Neural progenitor cell (in vitro differentiated cells): ENCODE measurements at regions not wholly inside any gene's neighbourhood (a gene's known extent, or its start where the extent isn't known, plus 50 kb on each side); places are given as distances from the start of the nearest gene placed in this dataset.

Source experiments
- DNase-seq: peaks from one replicate; pipeline ENCODE4 v3.0.0-alpha.2; 2016; ENCODE audit warnings: low spot score
- H2AFZ ChIP-seq: fragments of 200-600 bp; sonication (generic); replicated peaks from 2 replicates; pipeline ENCODE4 v1.6.1; 2016; ENCODE audit warnings: antibody characterized with exemption
- H3F3A ChIP-seq: fragments of 200-600 bp; sonication (generic); 2 replicates; pipeline ENCODE4 v1.6.1; 2016; ENCODE audit warnings: antibody characterized with exemption, low read depth
- H3K27ac ChIP-seq: fragments of 200-600 bp; sonication (generic); 2 replicates; pipeline ENCODE4 v1.5.1; 2016; ENCODE audit warnings: mild to moderate bottlenecking
- H3K27me3 ChIP-seq: fragments of 200-600 bp; sonication (generic); 2 replicates; pipeline ENCODE4 v1.6.1; 2016; ENCODE audit warnings: mild to moderate bottlenecking, moderate library complexity
- H3K36me3 ChIP-seq: fragments of 200-600 bp; sonication (generic); 2 replicates; pipeline ENCODE4 v1.5.1; 2016
- H3K4me1 ChIP-seq: fragments of 200-600 bp; sonication (generic); 2 replicates; pipeline ENCODE4 v1.6.1; 2016; ENCODE audit warnings: mixed run types
- H3K4me2 ChIP-seq: fragments of 200-600 bp; sonication (generic); 2 replicates; pipeline ENCODE4 v1.6.1; 2016
- H3K4me3 ChIP-seq: fragments of 200-600 bp; sonication (generic); 2 replicates; pipeline ENCODE4 v1.5.1; 2016
- H3K79me2 ChIP-seq: fragments of 200-600 bp; sonication (generic); 2 replicates; pipeline ENCODE4 v1.6.1; 2016; ENCODE audit warnings: low read depth
- H3K9ac ChIP-seq: fragments of 200-600 bp; sonication (generic); 2 replicates; pipeline ENCODE4 v1.6.1; 2016
- H3K9me3 ChIP-seq: fragments of 200-600 bp; sonication (generic); 2 replicates; pipeline ENCODE4 v1.5.1; 2016; ENCODE audit warnings: low read depth
- H4K20me1 ChIP-seq: fragments of 200-600 bp; sonication (generic); 2 replicates; pipeline ENCODE4 v1.6.1; 2016; ENCODE audit warnings: low read depth
- H3K27ac Mint-ChIP-seq: 3 replicates; pipeline ENCODE4 v1.8.0; 2021; ENCODE audit warnings: mixed read lengths
- H3K27me3 Mint-ChIP-seq: 2 replicates; pipeline ENCODE4 v1.8.0; 2022; ENCODE audit warnings: low read depth, mild to moderate bottlenecking, inconsistent platforms, moderate library complexity, mixed read lengths; ENCODE audit not compliant: insufficient read depth
- H3K36me3 Mint-ChIP-seq: 3 replicates; pipeline ENCODE4 v1.8.0; 2021; ENCODE audit warnings: mixed read lengths
- H3K4me1 Mint-ChIP-seq: 3 replicates; pipeline ENCODE4 v1.8.0; 2021; ENCODE audit warnings: mixed read lengths
- H3K4me3 Mint-ChIP-seq: 3 replicates; pipeline ENCODE4 v1.8.0; 2021; ENCODE audit warnings: mild to moderate bottlenecking, moderate library complexity, mixed read lengths
- H3K9me3 Mint-ChIP-seq: 3 replicates; pipeline ENCODE4 v1.8.0; 2020; ENCODE audit warnings: mixed read lengths
- CTCF ChIP-seq: fragments of 200-600 bp; sonication (generic); IDR thresholded peaks from 2 replicates; pipeline ENCODE4 v1.5.1; 2017; ENCODE audit warnings: antibody characterized with exemption, mild to moderate bottlenecking
- EZH2 ChIP-seq: fragments of 200-600 bp; sonication (generic); IDR thresholded peaks from 2 replicates; pipeline ENCODE4 v1.6.1; 2017; ENCODE audit warnings: antibody characterized with exemption, mild to moderate bottlenecking, moderate library complexity
- EZH2phosphoT487 ChIP-seq: fragments of 200-600 bp; sonication (generic); IDR thresholded peaks from 2 replicates; pipeline ENCODE4 v1.6.1; 2017; ENCODE audit warnings: antibody characterized with exemption

DNA sequence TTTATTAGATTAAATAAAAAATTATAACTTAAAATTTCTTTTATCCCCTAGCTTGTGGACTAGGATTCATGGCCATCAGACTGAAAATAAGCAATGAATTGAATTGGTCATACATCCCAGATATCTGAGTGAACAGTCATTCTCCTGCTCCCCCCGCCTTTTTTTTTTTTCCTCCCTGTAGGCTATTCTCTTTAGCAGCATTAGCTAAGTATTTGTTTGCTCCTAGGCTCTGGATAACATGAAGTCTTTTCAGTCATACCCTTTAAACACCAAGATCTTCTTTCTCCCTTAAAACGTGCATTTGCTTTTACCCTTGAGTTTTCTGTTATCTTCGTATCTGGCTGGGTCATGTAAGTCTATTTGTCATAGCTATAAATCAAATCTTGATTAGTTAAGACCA lies 866.7 kb upstream of the SPRY2 start:
- Histone ChIP-seq H3K27ac (no peak overlapping the region), H3K79me2 (no peaks in the 10 kb centered on the region), H3K36me3 (no peaks in the 10 kb centered on the region), H3K9ac (no peak overlapping the region), H3K4me1 (peaks cover 17% of the 10 kb centered on the region), H4K20me1 (no peaks in the 10 kb centered on the region), H3K9me3 (no peaks in the 10 kb centered on the region), H3K4me2 (no peak overlapping the region), H3K27me3 (no peaks in the 10 kb centered on the region), H3K4me3 (no peak overlapping the region), H2AFZ (no peak overlapping the region), H3F3A (no peaks in the 10 kb centered on the region)
- Mint-ChIP-seq H3K4me3 (no peak overlapping the region), H3K9me3 (no peaks in the 10 kb centered on the region), H3K27me3 (peaks cover 2% of the 10 kb centered on the region), H3K27ac (no peak overlapping the region), H3K36me3 (no peaks in the 10 kb centered on the region), H3K4me1 (peaks cover 13% of the 10 kb centered on the region)
- no peak for DNase-seq
- TF ChIP-seq EZH2 (no peak), EZH2phosphoT487 (no peak), CTCF (no peak)

DNA sequence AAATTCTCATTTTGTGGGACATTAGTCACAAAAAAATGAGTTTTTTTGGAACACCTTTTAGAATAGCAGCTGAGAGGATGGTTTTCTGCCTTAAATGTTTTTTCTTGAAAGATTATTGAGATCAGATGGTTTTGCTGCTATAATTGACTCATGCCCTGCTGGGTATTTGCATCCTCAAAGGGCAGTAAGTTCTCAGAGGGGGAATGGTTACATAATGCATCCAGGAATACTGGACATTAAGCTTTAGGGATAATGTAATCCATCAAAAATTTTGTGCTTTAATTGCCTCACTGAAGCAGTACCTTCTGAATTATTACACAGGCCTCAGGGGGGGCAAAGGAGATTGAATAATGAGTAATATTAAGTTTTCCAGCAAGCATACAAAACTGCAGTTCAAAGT lies 866.3 kb upstream of the SPRY2 start:
- Histone ChIP-seq H3F3A (no peaks in the 10 kb centered on the region), H3K27me3 (no peaks in the 10 kb centered on the region), H2AFZ (no peak overlapping the region), H3K9me3 (no peaks in the 10 kb centered on the region), H3K27ac (no peak overlapping the region), H3K4me1 (peaks cover 17% of the 10 kb centered on the region), H4K20me1 (no peaks in the 10 kb centered on the region), H3K9ac (no peak overlapping the region), H3K4me2 (no peak overlapping the region), H3K79me2 (no peaks in the 10 kb centered on the region), H3K4me3 (no peak overlapping the region), H3K36me3 (no peaks in the 10 kb centered on the region)
- H3K4me1 Mint-ChIP-seq: peaks cover 13% of the 10 kb centered on the region
- no peak overlapping the region for H3K27ac Mint-ChIP-seq
- no peaks in the 10 kb centered on the region for H3K9me3 Mint-ChIP-seq
- H3K4me3 Mint-ChIP-seq: no peak overlapping the region
- peaks cover 2% of the 10 kb centered on the region for H3K27me3 Mint-ChIP-seq
- no peak for DNase-seq
- no peaks in the 10 kb centered on the region for H3K36me3 Mint-ChIP-seq
- TF ChIP-seq EZH2phosphoT487 (no peak), EZH2 (no peak), CTCF (no peak)

DNA sequence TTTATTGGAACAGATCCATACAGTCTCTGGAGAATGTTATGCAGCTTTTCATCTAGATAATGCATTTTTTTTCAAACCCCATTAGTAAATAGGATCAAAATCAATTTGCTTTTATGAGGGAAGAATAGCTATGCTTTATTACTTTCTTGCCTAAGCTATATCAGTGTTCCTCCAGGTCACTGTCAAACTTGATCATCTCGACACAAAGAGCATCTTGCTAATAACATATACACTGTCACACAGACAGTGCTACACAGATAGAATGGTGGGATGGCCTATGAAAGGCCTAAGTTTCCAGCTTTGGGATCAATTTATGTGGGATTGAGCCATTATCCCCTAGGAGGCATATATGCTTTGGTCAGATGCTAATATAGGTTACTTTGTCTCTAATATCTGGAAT lies 862.9 kb upstream of the SPRY2 start:
- Histone ChIP-seq H2AFZ (no peak overlapping the region), H3K4me1 (peaks cover 9% of the 10 kb centered on the region), H3K4me2 (no peak overlapping the region), H3F3A (no peaks in the 10 kb centered on the region), H3K36me3 (no peaks in the 10 kb centered on the region), H3K27ac (no peak overlapping the region), H3K4me3 (no peak overlapping the region), H3K9ac (no peak overlapping the region), H3K79me2 (no peaks in the 10 kb centered on the region), H3K27me3 (no peaks in the 10 kb centered on the region), H4K20me1 (no peaks in the 10 kb centered on the region), H3K9me3 (no peaks in the 10 kb centered on the region)
- TF ChIP-seq EZH2phosphoT487: no peak
- no peak for TF ChIP-seq EZH2
- no peak for TF ChIP-seq CTCF
- Mint-ChIP-seq H3K27ac (no peak overlapping the region), H3K4me3 (no peak overlapping the region), H3K27me3 (peaks cover 2% of the 10 kb centered on the region), H3K36me3 (no peaks in the 10 kb centered on the region), H3K9me3 (no peaks in the 10 kb centered on the region), H3K4me1 (peaks cover 10% of the 10 kb centered on the region)
- DNase-seq: no peak

- Mint-ChIP-seq H3K27ac (no peak overlapping the region), H3K27me3 (peaks cover 2% of the 10 kb centered on the region), H3K36me3 (no peaks in the 10 kb centered on the region), H3K4me3 (no peak overlapping the region), H3K9me3 (no peaks in the 10 kb centered on the region), H3K4me1 (no peaks in the 10 kb centered on the region)
- no peaks in the 10 kb centered on the region for H3K27me3 ChIP-seq
- no peak overlapping the region for H3K4me3 ChIP-seq
- no peak overlapping the region for H3K9ac ChIP-seq
- H3K4me1 ChIP-seq: no peaks in the 10 kb centered on the region
- no peaks in the 10 kb centered on the region for H4K20me1 ChIP-seq
- H2AFZ ChIP-seq: no peak overlapping the region
- no peak overlapping the region for H3K4me2 ChIP-seq
- DNase-seq: no peak
- no peaks in the 10 kb centered on the region for H3K79me2 ChIP-seq
- no peaks in the 10 kb centered on the region for H3F3A ChIP-seq
- TF ChIP-seq EZH2: no peak
- no peak for TF ChIP-seq CTCF
- no peak for TF ChIP-seq EZH2phosphoT487
- no peak overlapping the region for H3K27ac ChIP-seq
- no peaks in the 10 kb centered on the region for H3K36me3 ChIP-seq
- H3K9me3 ChIP-seq: no peaks in the 10 kb centered on the region
Measured at GRCh38 chr13:81199956-81200355, 859.0 kb upstream of the SPRY2 start.
